T47D (cell line): ENCODE measurements at regions not wholly inside any gene's neighbourhood (a gene's known extent, or its start where the extent isn't known, plus 50 kb on each side); places are given as distances from the start of the nearest gene placed in this dataset.
"Not testable (repeated sequence)": the region's sequence is repeated elsewhere in the genome, so short reads cannot be mapped to it uniquely, and the experiment has no call there.

Experiments used
- DNase-seq, 2 experiments: peaks; one replicate each; pipeline versions ENCODE4 v3.0.0 to v3.0.0-alpha.2; 2011 to 2012; ENCODE audit warnings: low read depth in 1 of 2, low spot score in 1 of 2
- JUND ChIP-seq: IDR thresholded peaks from 2 replicates; pipeline ENCODE4 v1.6.1; 2012; ENCODE audit warnings: low read depth
- in situ Hi-C: cut with HindIII; loops from 2 replicates; pipeline ENCODE4 v1.10.0; 2016; ENCODE audit warnings: low sequenced_read_pairs, low pct_unique_long_range_greater_than_20kb

- TF ChIP-seq JUND, result no peak
- no peak for DNase-seq
- in situ Hi-C loops, result no loop called here
Observed at GRCh38 chr1:81208441-81208840, 592.3 kb upstream of the ADGRL2 start.

- in situ Hi-C loops, result no loop called here
- no peak for DNase-seq
- TF ChIP-seq JUND, result no peak
Observed at GRCh38 chr1:81205956-81206355, 594.8 kb upstream of the ADGRL2 start.

- no peak for DNase-seq
- in situ Hi-C loops, result no loop called here
- TF ChIP-seq JUND, result no peak
Observed at GRCh38 chr1:81201779-81202178, 599.0 kb upstream of the ADGRL2 start.

GRCh38 chr1:81197591-81197990, 603.1 kb upstream of the ADGRL2 start:
- in situ Hi-C loops, result no loop called here
- DNase-seq, result no peak
- no peak for TF ChIP-seq JUND

- no peak for DNase-seq
- in situ Hi-C loops, result no loop called here
- TF ChIP-seq JUND, result no peak
Observed at GRCh38 chr1:81192647-81193642, 607.8 kb upstream of the ADGRL2 start.

- DNase-seq, result no peak
- no peak for TF ChIP-seq JUND
- in situ Hi-C loops, result no loop called here
Observed at GRCh38 chr1:81190003-81190402, 610.7 kb upstream of the ADGRL2 start.

- no peak for TF ChIP-seq JUND
- in situ Hi-C loops, result no loop called here
- DNase-seq, result no peak
Observed at GRCh38 chr1:81187635-81188034, 613.1 kb upstream of the ADGRL2 start.

- in situ Hi-C loops, result no loop called here
- no peak for DNase-seq
- no peak for TF ChIP-seq JUND
Observed at GRCh38 chr1:81186261-81186660, 614.5 kb upstream of the ADGRL2 start.

- DNase-seq, result no peak
- in situ Hi-C loops, result no loop called here
- TF ChIP-seq JUND, result no peak
Observed at GRCh38 chr1:81183553-81183952, 617.2 kb upstream of the ADGRL2 start.

GRCh38 chr1:81183051-81183450, 617.7 kb upstream of the ADGRL2 start:
- in situ Hi-C loops, result no loop called here
- no peak for TF ChIP-seq JUND
- DNase-seq, result no peak

- no peak for TF ChIP-seq JUND
- DNase-seq, result no peak
- in situ Hi-C loops, result no loop called here
Observed at GRCh38 chr1:81179242-81179641, 621.5 kb upstream of the ADGRL2 start.

- in situ Hi-C loops, DNase-seq: not testable (repeated sequence)
Observed at GRCh38 chr1:81178431-81179093, 622.2 kb upstream of the ADGRL2 start.

GRCh38 chr1:81174811-81175476, 625.8 kb upstream of the ADGRL2 start:
- in situ Hi-C loops, result no loop called here
- no peak for TF ChIP-seq JUND
- DNase-seq, result peak in 1 of 2 experiments; percentile 44
